ENCODE measurements at regions not wholly inside any gene's neighbourhood (a gene's known extent, or its start where the extent isn't known, plus 50 kb on each side); places are given as distances from the start of the nearest gene placed in this dataset.

DNA sequence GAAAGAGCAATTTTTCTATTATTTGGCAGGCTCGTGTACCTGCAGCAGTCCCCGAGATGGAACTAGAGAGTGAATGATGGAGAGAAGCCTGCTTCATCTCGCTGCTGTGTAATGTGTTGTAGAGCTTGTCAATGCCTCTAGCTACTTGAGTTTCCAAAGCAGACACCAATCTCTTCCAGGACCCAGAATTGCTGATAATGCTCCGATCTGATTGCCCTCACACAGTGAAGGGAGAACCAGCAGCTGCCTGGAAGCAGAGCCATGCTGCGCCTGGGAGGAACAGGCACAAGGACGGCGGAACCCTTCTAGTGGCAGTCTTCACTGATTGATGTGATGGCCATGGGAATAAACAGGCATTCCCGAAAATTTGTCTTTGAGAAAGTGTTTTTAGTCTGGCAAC, 288.0 kb downstream of the ICE1 start:
- TF ChIP-seq, protein P1, sequence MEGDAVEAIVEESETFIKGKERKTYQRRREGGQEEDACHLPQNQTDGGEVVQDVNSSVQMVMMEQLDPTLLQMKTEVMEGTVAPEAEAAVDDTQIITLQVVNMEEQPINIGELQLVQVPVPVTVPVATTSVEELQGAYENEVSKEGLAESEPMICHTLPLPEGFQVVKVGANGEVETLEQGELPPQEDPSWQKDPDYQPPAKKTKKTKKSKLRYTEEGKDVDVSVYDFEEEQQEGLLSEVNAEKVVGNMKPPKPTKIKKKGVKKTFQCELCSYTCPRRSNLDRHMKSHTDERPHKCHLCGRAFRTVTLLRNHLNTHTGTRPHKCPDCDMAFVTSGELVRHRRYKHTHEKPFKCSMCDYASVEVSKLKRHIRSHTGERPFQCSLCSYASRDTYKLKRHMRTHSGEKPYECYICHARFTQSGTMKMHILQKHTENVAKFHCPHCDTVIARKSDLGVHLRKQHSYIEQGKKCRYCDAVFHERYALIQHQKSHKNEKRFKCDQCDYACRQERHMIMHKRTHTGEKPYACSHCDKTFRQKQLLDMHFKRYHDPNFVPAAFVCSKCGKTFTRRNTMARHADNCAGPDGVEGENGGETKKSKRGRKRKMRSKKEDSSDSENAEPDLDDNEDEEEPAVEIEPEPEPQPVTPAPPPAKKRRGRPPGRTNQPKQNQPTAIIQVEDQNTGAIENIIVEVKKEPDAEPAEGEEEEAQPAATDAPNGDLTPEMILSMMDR (IDR thresholded peaks at IDR 0.05): no peak
- TF ChIP-seq POLR2AphosphoS5 (IDR thresholded peaks at IDR 0.05): no peak

Data from gastroesophageal sphincter (tissue), 3 donors.